T-helper 1 cell (primary cell): ENCODE measurements at regions not wholly inside any gene's neighbourhood (a gene's known extent, or its start where the extent isn't known, plus 50 kb on each side); places are given as distances from the start of the nearest gene placed in this dataset.

Experiments used
- DNase-seq, 5 donors: peaks; one replicate each; pipeline ENCODE4 v3.0.0-alpha.2; 2012 to 2020

- no peak for DNase-seq
Observed at GRCh38 chr12:125371033-125371432, 305.8 kb downstream of the AACS start.

GRCh38 chr12:125372085-125372484 lies 306.9 kb downstream of the AACS start:
- DNase-seq, result no peak

- DNase-seq, result no peak
Observed at GRCh38 chr12:125373375-125373774, 308.1 kb downstream of the AACS start.

GRCh38 chr12:125376422-125376821 lies 311.2 kb downstream of the AACS start:
- no peak for DNase-seq

GRCh38 chr12:125377093-125377492 lies 311.9 kb downstream of the AACS start:
- no peak for DNase-seq

- no peak for DNase-seq
Observed at GRCh38 chr12:125381373-125381772, 316.1 kb downstream of the AACS start.

- no peak for DNase-seq
Observed at GRCh38 chr12:125382926-125383325, 317.7 kb downstream of the AACS start.

- DNase-seq, result no peak
Observed at GRCh38 chr12:125386652-125387051, 321.4 kb downstream of the AACS start.

- DNase-seq, result no peak
Observed at GRCh38 chr12:125387206-125387605, 322.0 kb downstream of the AACS start.

- DNase-seq, result no peak
Observed at GRCh38 chr12:125389061-125389697, 323.9 kb downstream of the AACS start.

GRCh38 chr12:125393569-125393968 lies 328.3 kb downstream of the AACS start:
- no peak for DNase-seq

GRCh38 chr12:125395583-125396215 lies 330.5 kb downstream of the AACS start:
- DNase-seq, result no peak

- DNase-seq, result peak in 1 of 5 donors; percentile 71
Observed at GRCh38 chr12:125399489-125399888, 334.3 kb downstream of the AACS start.

- peak in 1 of 5 donors; percentile 11 for DNase-seq
Observed at GRCh38 chr12:125402874-125403789, 337.9 kb downstream of the AACS start.

- DNase-seq, result no peak
Observed at GRCh38 chr12:125403843-125404242, 338.6 kb downstream of the AACS start.

GRCh38 chr12:125406131-125406530 lies 340.9 kb downstream of the AACS start:
- no peak for DNase-seq

GRCh38 chr12:125408718-125409117 lies 343.5 kb downstream of the AACS start:
- DNase-seq, result no peak

- no peak for DNase-seq
Observed at GRCh38 chr12:125412506-125412905, 347.3 kb downstream of the AACS start.

GRCh38 chr12:125417446-125417845 lies 352.2 kb downstream of the AACS start:
- no peak for DNase-seq

- DNase-seq, result no peak
Observed at GRCh38 chr12:125418902-125419564, 353.8 kb downstream of the AACS start.

GRCh38 chr12:125424909-125425308 lies 359.7 kb downstream of the AACS start:
- DNase-seq, result no peak

GRCh38 chr12:125431516-125431915 lies 366.3 kb downstream of the AACS start:
- DNase-seq, result no peak

- DNase-seq, result no peak
Observed at GRCh38 chr12:125434131-125434530, 368.9 kb downstream of the AACS start.
